ENCODE measurements at regions not wholly inside any gene's neighbourhood (a gene's known extent, or its start where the extent isn't known, plus 50 kb on each side); places are given as distances from the start of the nearest gene placed in this dataset.

- BruUV-seq (replicated peaks) = no TSS peak
- no peaks in the 10 kb centered on the region for H3K9me3 ChIP-seq (ENCODE audit: control insufficient read depth in 1 of 2, insufficient read depth in 1 of 2, low read depth in 1 of 2, low read length in 2 of 2)
- H4K20me1 ChIP-seq (ENCODE audit: insufficient read depth) = no peaks in the 10 kb centered on the region
- no peak for ATAC-seq
- H3K27ac ChIP-seq (ENCODE audit: low read depth, low read length) = no peak overlapping the region
- H3K79me2 ChIP-seq (ENCODE audit: insufficient read depth, low read length) = no peaks in the 10 kb centered on the region
- no peak overlapping the region for H3K4me2 ChIP-seq (ENCODE audit: low read length)
- no peaks in the 10 kb centered on the region for H3K36me3 ChIP-seq (ENCODE audit: control insufficient read depth in 1 of 2, insufficient read depth in 2 of 2, low read length in 2 of 2)
- ChIA-PET CTCF (no interaction called here), POLR2A (no interaction called here), RAD21 (ENCODE audit: low non-redundant PET in 1 of 2, low total read pairs in 2 of 2, uncharacterized antibody in 2 of 2, unreplicated experiment in 2 of 2) (no interaction called here)
- H3K4me3 ChIP-seq (replicated peaks in 1 of 2; ENCODE audit: low read depth in 1 of 2, low read length in 2 of 2) = no peak overlapping the region
- no peaks in the 10 kb centered on the region for H3K27me3 ChIP-seq (ENCODE audit: insufficient read depth, low read length)
- no peak for TF ChIP-seq SP1 (IDR thresholded peaks at IDR 0.05; ENCODE audit: low read depth)
- TF ChIP-seq RAD21 (IDR thresholded peaks at IDR 0.05; ENCODE audit: low read depth) = no peak
- TF ChIP-seq POLR2AphosphoS5 (IDR thresholded peaks at IDR 0.05; ENCODE audit: low read depth, low read length) = no peak
- no peak for TF ChIP-seq ZBTB33 (IDR thresholded peaks at IDR 0.05; ENCODE audit: extremely low read depth, insufficient replicate concordance, low read length)
- H3K4me1 ChIP-seq (ENCODE audit: control insufficient read depth in 1 of 2, insufficient read depth in 2 of 2, low read length in 2 of 2) = no peaks in the 10 kb centered on the region
- H3K9ac ChIP-seq (ENCODE audit: low read length) = no peak overlapping the region
- no peak for DNase-seq (ENCODE audit: low read depth, low spot score)
- intact Hi-C loops (cut with micrococcal nuclease) = no loop called here
- no peak overlapping the region for H2AFZ ChIP-seq (ENCODE audit: low read depth, low read length, poor library complexity, severe bottlenecking)
- H3K9me2 ChIP-seq (ENCODE audit: insufficient read depth) = no peaks in the 10 kb centered on the region
Measured at GRCh38 chr1:195971589-195971988, 636.7 kb downstream of the KCNT2 start.

- H3K27me3 ChIP-seq (ENCODE audit: insufficient read depth, low read length) = no peaks in the 10 kb centered on the region
- no peaks in the 10 kb centered on the region for H3K9me2 ChIP-seq (ENCODE audit: insufficient read depth)
- no peak overlapping the region for H3K27ac ChIP-seq (ENCODE audit: low read depth, low read length)
- H3K9ac ChIP-seq (ENCODE audit: low read length) = no peak overlapping the region
- ChIA-PET POLR2A (no interaction called here), CTCF (no interaction called here), RAD21 (ENCODE audit: low non-redundant PET in 1 of 2, low total read pairs in 2 of 2, uncharacterized antibody in 2 of 2, unreplicated experiment in 2 of 2) (no interaction called here)
- no peak overlapping the region for H3K4me2 ChIP-seq (ENCODE audit: low read length)
- BruUV-seq (replicated peaks) = no TSS peak
- no peak for ATAC-seq
- H2AFZ ChIP-seq (ENCODE audit: low read depth, low read length, poor library complexity, severe bottlenecking) = no peak overlapping the region
- no peaks in the 10 kb centered on the region for H3K36me3 ChIP-seq (ENCODE audit: control insufficient read depth in 1 of 2, insufficient read depth in 2 of 2, low read length in 2 of 2)
- intact Hi-C loops (cut with micrococcal nuclease) = no loop called here
- DNase-seq (ENCODE audit: low read depth, low spot score) = no peak
- TF ChIP-seq SP1 (IDR thresholded peaks at IDR 0.05; ENCODE audit: low read depth) (no peak), SRF (IDR thresholded peaks at IDR 0.05; ENCODE audit: low read depth) (no peak), TCF7L2 (IDR thresholded peaks at IDR 0.05; ENCODE audit: borderline replicate concordance, extremely low read depth, insufficient read depth, insufficient read length) (no peak), CTCF (IDR thresholded peaks at IDR 0.05 in 2 of 3, conservative IDR thresholded peaks at IDR 0.05 in 1 of 3; ENCODE audit: borderline replicate concordance in 1 of 3, insufficient read depth in 1 of 3, low read depth in 2 of 3, low read length in 2 of 3) (no peak), CBX3 (IDR thresholded peaks at IDR 0.05; ENCODE audit: low read depth) (no peak), ZFX (IDR thresholded peaks at IDR 0.05) (no peak), MAX (IDR thresholded peaks at IDR 0.05) (no peak), EZH2 (IDR thresholded peaks at IDR 0.05) (no peak), REST (IDR thresholded peaks at IDR 0.05; ENCODE audit: low read depth) (no peak), FOSL1 (IDR thresholded peaks at IDR 0.05; ENCODE audit: low read depth) (no peak), YY1 (IDR thresholded peaks at IDR 0.05; ENCODE audit: extremely low read depth, insufficient replicate concordance, low read depth, low read length) (no peak)
- no peaks in the 10 kb centered on the region for H4K20me1 ChIP-seq (ENCODE audit: insufficient read depth)
- H3K4me1 ChIP-seq (ENCODE audit: control insufficient read depth in 1 of 2, insufficient read depth in 2 of 2, low read length in 2 of 2) = no peaks in the 10 kb centered on the region
- H3K79me2 ChIP-seq (ENCODE audit: insufficient read depth, low read length) = no peaks in the 10 kb centered on the region
- H3K4me3 ChIP-seq (replicated peaks in 1 of 2; ENCODE audit: low read depth in 1 of 2, low read length in 2 of 2) = no peak overlapping the region
- no peaks in the 10 kb centered on the region for H3K9me3 ChIP-seq (ENCODE audit: control insufficient read depth in 1 of 2, insufficient read depth in 1 of 2, low read depth in 1 of 2, low read length in 2 of 2)
Measured at GRCh38 chr1:195970209-195970608, 638.0 kb downstream of the KCNT2 start.

Measured in HCT116 (cell line).